ENCODE measurements at regions not wholly inside any gene's neighbourhood (a gene's known extent, or its start where the extent isn't known, plus 50 kb on each side); places are given as distances from the start of the nearest gene placed in this dataset.

GRCh38 chr7:17103984-17104383, 194.5 kb upstream of the AHR start:
- TF ChIP-seq CTCF (IDR thresholded peaks at IDR 0.05): no peak
- TF ChIP-seq EP300 (IDR thresholded peaks at IDR 0.05): no peak
